Endothelial cell of umbilical vein (primary cell): ENCODE measurements at regions not wholly inside any gene's neighbourhood (a gene's known extent, or its start where the extent isn't known, plus 50 kb on each side); places are given as distances from the start of the nearest gene placed in this dataset.

Experiments
- BruUV-seq: library from RNA; stranded (reverse); fragments of 400-500 nt; replicated peaks from 2 replicates; lab custom pipeline; 2021; lab: Mats Ljungman, UMichigan
- CTCF ChIA-PET: fragments of 300-600, 350-600 bp; sonication (Branson Sonifier 250); formaldehyde crosslinking; loops from one replicate; lab custom pipeline; 2021; ENCODE audit warnings: antibody characterized with exemption, inconsistent platforms; lab: Charles Lee
- POLR2A ChIA-PET: fragments of 300-600, 350-600 bp; sonication (Branson Sonifier 250); formaldehyde crosslinking; loops from one replicate; lab custom pipeline; 2021; ENCODE audit warnings: antibody characterized with exemption, inconsistent platforms; lab: Charles Lee
- DNase-seq: peaks from one replicate; pipeline ENCODE4 v3.0.0-alpha.2; 2011; ENCODE audit warnings: low read depth, low spot score
- FAIRE-seq: peaks from 2 replicates; lab custom pipeline; 2011; peaks lifted over from hg19 to GRCh38; lab: Jason Lieb, UNC
- H2AFZ ChIP-seq: 2 replicates; pipeline ENCODE4 v1.6.0; 2012; ENCODE audit warnings: low read depth, low read length, control low read depth, inconsistent platforms
- H3K27ac ChIP-seq: 2 replicates; pipeline ENCODE4 v1.5.1; 2011; ENCODE audit warnings: low read depth, mild to moderate bottlenecking, control low read depth, low read length, moderate library complexity; ENCODE audit not compliant: insufficient read depth
- H3K27me3 ChIP-seq, 2 experiments: 2 replicates each; pipeline versions ENCODE4 v1.6.0 to v1.6.1; 2011; ENCODE audit warnings: low read length in 2 of 2, mixed read lengths in 1 of 2; ENCODE audit not compliant: control insufficient read depth in 2 of 2, insufficient read depth in 2 of 2
- H3K36me3 ChIP-seq, 2 experiments: 2 replicates in 1 of 2; 3 replicates in 1 of 2; pipeline ENCODE4 v1.5.1; 2011; ENCODE audit warnings: low read length in 2 of 2, mild to moderate bottlenecking in 1 of 2, moderate library complexity in 1 of 2; ENCODE audit not compliant: control insufficient read depth in 2 of 2, insufficient read depth in 2 of 2; ENCODE audit errors: extremely low read depth in 1 of 2
- H3K4me1 ChIP-seq: 3 replicates; pipeline ENCODE4 v1.5.1; 2011; ENCODE audit warnings: mild to moderate bottlenecking, low read length; ENCODE audit not compliant: control insufficient read depth, insufficient read depth; ENCODE audit errors: extremely low read depth
- H3K4me2 ChIP-seq: 2 replicates; pipeline ENCODE4 v1.6.1; 2011; ENCODE audit warnings: low read length, control low read depth, mixed read lengths; ENCODE audit not compliant: insufficient read depth
- H3K4me3 ChIP-seq, 3 experiments: fragments of 200-600 bp in 1 of 3; sonication (generic), shearing (Covaris generic) in 1 of 3; replicated peaks in 1 of 3; 2 replicates each; pipeline ENCODE4 v1.5.1; 2011 to 2016; ENCODE audit warnings: control low read depth in 3 of 3, low read length in 3 of 3, mild to moderate bottlenecking in 2 of 3, inconsistent platforms in 1 of 3, low read depth in 1 of 3, moderate library complexity in 1 of 3; ENCODE audit not compliant: insufficient read depth in 1 of 3
- H3K79me2 ChIP-seq: 2 replicates; pipeline ENCODE4 v1.6.0; 2012; ENCODE audit warnings: low read length, inconsistent platforms; ENCODE audit not compliant: control insufficient read depth, insufficient read depth
- H3K9ac ChIP-seq: replicated peaks from 2 replicates; pipeline ENCODE3; 2011; ENCODE audit warnings: low read length, control low read depth; ENCODE audit not compliant: insufficient read depth; ENCODE audit errors: extremely low read depth
- H3K9me1 ChIP-seq: replicated peaks from 3 replicates; pipeline ENCODE4 v1.6.0; 2011; ENCODE audit warnings: mild to moderate bottlenecking, low read length; ENCODE audit not compliant: control insufficient read depth, insufficient read depth; ENCODE audit errors: extremely low read depth
- H3K9me3 ChIP-seq: replicated peaks from 2 replicates; pipeline ENCODE4 v1.5.1; 2012; ENCODE audit warnings: low read length, inconsistent platforms; ENCODE audit not compliant: control insufficient read depth, insufficient read depth
- H4K20me1 ChIP-seq: replicated peaks from 2 replicates; pipeline ENCODE3; 2011; ENCODE audit warnings: mild to moderate bottlenecking, low read length; ENCODE audit not compliant: control insufficient read depth, insufficient read depth; ENCODE audit errors: extremely low read depth
- CTCF ChIP-seq, 2 donors: IDR thresholded peaks; 1 replicate in 1 of 2; 2 replicates in 1 of 2; pipeline ENCODE4 v1.5.1; 2011; ENCODE audit warnings: low read length in 2 of 2, mild to moderate bottlenecking in 2 of 2, moderate library complexity in 2 of 2, control low read depth in 1 of 2, inconsistent platforms in 1 of 2, low read depth in 1 of 2; ENCODE audit not compliant: insufficient read depth in 1 of 2; ENCODE audit errors: extremely low read depth in 1 of 2
- EZH2 ChIP-seq: IDR thresholded peaks from 2 replicates; pipeline ENCODE4 v1.6.1; 2012; ENCODE audit warnings: borderline replicate concordance, low read depth, mild to moderate bottlenecking, moderate library complexity, low read length, inconsistent platforms; ENCODE audit not compliant: severe bottlenecking
- FOS ChIP-seq: IDR thresholded peaks from 2 replicates; pipeline ENCODE4 v1.6.1; 2011; ENCODE audit warnings: mild to moderate bottlenecking, low read length, moderate library complexity, borderline replicate concordance; ENCODE audit not compliant: insufficient read depth
- GATA2 ChIP-seq: IDR thresholded peaks from 2 replicates; pipeline ENCODE4 v1.7.0; 2011; ENCODE audit warnings: low read depth, mild to moderate bottlenecking, moderate library complexity, mixed read lengths, low read length; ENCODE audit not compliant: insufficient read length, insufficient read depth
- JUN ChIP-seq: IDR thresholded peaks from 2 replicates; pipeline ENCODE4 v1.6.1; 2011; ENCODE audit warnings: borderline replicate concordance, low read depth; ENCODE audit not compliant: insufficient read length, insufficient read depth
- MAX ChIP-seq: IDR thresholded peaks from 2 replicates; pipeline ENCODE4 v1.6.1; 2011; ENCODE audit not compliant: insufficient read depth, insufficient read length
- MYC ChIP-seq: IDR thresholded peaks from one replicate; pipeline ENCODE4 v1.6.1; 2011; ENCODE audit warnings: mild to moderate bottlenecking, low read depth, low read length
- POLR2A ChIP-seq: IDR thresholded peaks from 2 replicates; pipeline ENCODE4 v1.6.1; 2012; ENCODE audit warnings: low read depth, mild to moderate bottlenecking, control low read depth, low read length
- POLR2AphosphoS5 ChIP-seq: IDR thresholded peaks from 2 replicates; pipeline ENCODE4 v1.6.1; 2012; ENCODE audit warnings: low read depth, mild to moderate bottlenecking, control low read depth, low read length, moderate library complexity; ENCODE audit not compliant: insufficient read depth
- dilution Hi-C: fragments of 300-500 bp; cut with MboI; formaldehyde crosslinking; loops from one replicate; pipeline ENCODE4 v1.15.0; 2019; ENCODE audit warnings: low sequenced_read_pairs; ENCODE audit not compliant: extremely low pct_ligation_motif_present
- intact Hi-C: fragments of 100-400 bp; cut with micrococcal nuclease; formaldehyde crosslinking; loops from one replicate; pipeline ENCODE4 v1.10.0; 2022

- no peak overlapping the region for H3K27ac ChIP-seq
- intact Hi-C loops (no loop called here), dilution Hi-C loops (no loop called here)
- no peaks in the 10 kb centered on the region for H3K36me3 ChIP-seq
- FAIRE-seq (no peak), DNase-seq (no peak)
- no peak overlapping the region for H3K9ac ChIP-seq
- no peak overlapping the region for H3K4me3 ChIP-seq
- H2AFZ ChIP-seq: no peak overlapping the region
- no peaks in the 10 kb centered on the region for H3K27me3 ChIP-seq
- no peak overlapping the region for H3K4me2 ChIP-seq
- no peaks in the 10 kb centered on the region for H3K79me2 ChIP-seq
- CTCF ChIA-PET: interaction anchor here (1.1 kb wide), 1 partner anchor 14 kb away, joined by 3 read pairs; no protein-coding TSS in a partner anchor
- POLR2A ChIA-PET: no interaction called here
- no peaks in the 10 kb centered on the region for H3K4me1 ChIP-seq
- BruUV-seq: no TSS peak
- H3K9me3 ChIP-seq: no peaks in the 10 kb centered on the region
- H4K20me1 ChIP-seq: no peaks in the 10 kb centered on the region
- no peaks in the 10 kb centered on the region for H3K9me1 ChIP-seq
- TF ChIP-seq MYC (no peak), POLR2AphosphoS5 (no peak), JUN (no peak), CTCF (IDR thresholded peaks at IDR 0.05; ENCODE audit: extremely low read depth in 1 of 2, insufficient read depth in 1 of 2, low read depth in 1 of 2, low read length in 2 of 2) (no peak), POLR2A (no peak), MAX (no peak), FOS (no peak), GATA2 (no peak), EZH2 (no peak)
Measured at GRCh38 chr4:123530357-123530756, 133.8 kb downstream of the SPRY1 start.
